IMR-90 (cell line): ENCODE measurements at regions not wholly inside any gene's neighbourhood (a gene's known extent, or its start where the extent isn't known, plus 50 kb on each side); places are given as distances from the start of the nearest gene placed in this dataset.

Experiments used
- ATAC-seq: fragments of 200-7000 bp; cut with Tn5 transposase; 2 replicates; pipeline ENCODE4 v1.9.1; 2020; ENCODE audit warnings: low read depth, mild to moderate bottlenecking, moderate library complexity
- BruUV-seq: library from RNA; stranded (reverse); fragments of 400-500 nt; replicated peaks from 2 replicates; lab custom pipeline; 2021; lab: Mats Ljungman, UMichigan
- CTCF ChIA-PET: fragments of 300-600 bp; formaldehyde crosslinking; extraction: SDS; loops from one replicate; lab custom pipeline; 2021; ENCODE audit warnings: antibody characterized with exemption; lab: Yijun Ruan, JAX
- POLR2A ChIA-PET: fragments of 300-600 bp; sonication (Branson Sonifier 250); formaldehyde crosslinking; loops from one replicate; lab custom pipeline; 2022; ENCODE audit warnings: antibody characterized with exemption; ENCODE audit not compliant: unreplicated experiment; lab: Charles Lee
- DNase-seq: peaks from one replicate; pipeline ENCODE4 v3.0.0; 2013
- H2AFZ ChIP-seq: replicated peaks from 2 replicates; pipeline ENCODE3; 2013; ENCODE audit warnings: low read length, mild to moderate bottlenecking; ENCODE audit not compliant: poor library complexity
- H2AK5ac ChIP-seq: 2 replicates; pipeline ENCODE4 v1.6.1; 2013; ENCODE audit warnings: low read depth, low read length, inconsistent platforms
- H2AK9ac ChIP-seq: replicated peaks from 2 replicates; pipeline ENCODE3; 2013; ENCODE audit warnings: mild to moderate bottlenecking, low read depth, low read length, moderate library complexity; ENCODE audit not compliant: poor library complexity
- H2BK120ac ChIP-seq: 2 replicates; pipeline ENCODE4 v1.6.1; 2013; ENCODE audit warnings: low read depth, low read length, inconsistent platforms
- H2BK15ac ChIP-seq: 3 replicates; pipeline ENCODE4 v1.6.1; 2013; ENCODE audit warnings: low read depth, low read length, inconsistent platforms
- H2BK20ac ChIP-seq: 2 replicates; pipeline ENCODE4 v1.6.1; 2013; ENCODE audit warnings: low read depth, mild to moderate bottlenecking, inconsistent platforms, low read length, moderate library complexity
- H2BK5ac ChIP-seq: 2 replicates; pipeline ENCODE4 v1.6.1; 2013; ENCODE audit warnings: mild to moderate bottlenecking, low read depth, low read length, inconsistent platforms; ENCODE audit not compliant: poor library complexity, severe bottlenecking
- H3K14ac ChIP-seq: replicated peaks from 2 replicates; pipeline ENCODE4 v1.6.1; 2013; ENCODE audit warnings: low read depth, low read length, inconsistent platforms
- H3K18ac ChIP-seq: 2 replicates; pipeline ENCODE4 v1.6.1; 2013; ENCODE audit warnings: low read depth, low read length, control low read depth
- H3K23ac ChIP-seq: 2 replicates; pipeline ENCODE4 v1.6.1; 2013; ENCODE audit warnings: low read depth, low read length, inconsistent platforms
- H3K27ac ChIP-seq: 2 replicates; pipeline ENCODE4 v1.5.1; 2013; ENCODE audit warnings: mild to moderate bottlenecking, control low read depth, low read length; ENCODE audit not compliant: insufficient read depth
- H3K27me3 ChIP-seq: 2 replicates; pipeline ENCODE4 v1.6.1; 2013; ENCODE audit warnings: low read length; ENCODE audit not compliant: control insufficient read depth, insufficient read depth
- H3K36me3 ChIP-seq: 2 replicates; pipeline ENCODE4 v1.6.1; 2013; ENCODE audit warnings: low read length, mixed read lengths; ENCODE audit not compliant: control insufficient read depth, insufficient read depth
- H3K4ac ChIP-seq: 2 replicates; pipeline ENCODE4 v1.6.1; 2013; ENCODE audit warnings: low read depth, low read length, inconsistent platforms
- H3K4me1 ChIP-seq: 2 replicates; pipeline ENCODE4 v1.6.1; 2013; ENCODE audit warnings: low read length, mixed read lengths; ENCODE audit not compliant: control insufficient read depth, insufficient read depth
- H3K4me2 ChIP-seq: 2 replicates; pipeline ENCODE4 v1.6.1; 2013; ENCODE audit warnings: low read depth, mild to moderate bottlenecking, control low read depth, low read length, moderate library complexity
- H3K4me3 ChIP-seq: 2 replicates; pipeline ENCODE4 v1.5.1; 2013; ENCODE audit warnings: low read depth, mild to moderate bottlenecking, control low read depth, low read length, moderate library complexity; ENCODE audit not compliant: insufficient read depth
- H3K56ac ChIP-seq: 2 replicates; pipeline ENCODE4 v1.6.1; 2013; ENCODE audit warnings: low read length, inconsistent platforms; ENCODE audit not compliant: insufficient read depth; ENCODE audit errors: extremely low read depth
- H3K79me1 ChIP-seq, 2 experiments: 2 replicates each; pipeline ENCODE4 v1.6.1; 2013; ENCODE audit warnings: low read length in 2 of 2, inconsistent platforms in 1 of 2, low read depth in 1 of 2
- H3K9ac ChIP-seq: 2 replicates; pipeline ENCODE4 v1.6.1; 2013; ENCODE audit warnings: low read depth, low read length, control low read depth
- H3K9me1 ChIP-seq: 2 replicates; pipeline ENCODE4 v1.6.1; 2013; ENCODE audit warnings: low read length, inconsistent platforms; ENCODE audit not compliant: insufficient read depth
- H3K9me3 ChIP-seq: 2 replicates; pipeline ENCODE4 v1.6.1; 2013; ENCODE audit warnings: low read length; ENCODE audit not compliant: control insufficient read depth, insufficient read depth
- H4K20me1 ChIP-seq: 2 replicates; pipeline ENCODE4 v1.6.1; 2013; ENCODE audit warnings: low read length, inconsistent platforms; ENCODE audit not compliant: insufficient read depth
- H4K5ac ChIP-seq: 2 replicates; pipeline ENCODE4 v1.6.1; 2013; ENCODE audit warnings: mild to moderate bottlenecking, low read depth, low read length, control low read depth
- H4K8ac ChIP-seq, 2 experiments: 2 replicates each; pipeline ENCODE4 v1.6.1; 2013; ENCODE audit warnings: low read depth in 2 of 2, low read length in 2 of 2, control low read depth in 1 of 2, inconsistent platforms in 1 of 2
- H4K91ac ChIP-seq: 2 replicates; pipeline ENCODE4 v1.6.1; 2013; ENCODE audit warnings: low read depth, low read length, inconsistent platforms; ENCODE audit not compliant: insufficient read depth
- FOS ChIP-seq: fragments of 150-350 bp; IDR thresholded peaks from 2 replicates; pipeline ENCODE4 v1.6.1; 2016; ENCODE audit warnings: low read depth, low read length
- MAFK ChIP-seq: IDR thresholded peaks from 2 replicates; pipeline ENCODE4 v1.6.1; 2012; ENCODE audit warnings: low read depth, low read length, improper control_type of control experiment
- MXI1 ChIP-seq: IDR thresholded peaks from 2 replicates; pipeline ENCODE4 v1.6.1; 2012; ENCODE audit warnings: low read depth, mild to moderate bottlenecking, low read length, moderate library complexity, borderline replicate concordance
- NFE2L2 ChIP-seq: fragments of 150-350 bp; IDR thresholded peaks from 2 replicates; pipeline ENCODE4 v1.6.1; 2016; ENCODE audit warnings: low read depth, mild to moderate bottlenecking, low read length
- SMC3 ChIP-seq: fragments of 150-350 bp; IDR thresholded peaks from 2 replicates; pipeline ENCODE4 v1.6.1; 2016; ENCODE audit warnings: low read depth, mild to moderate bottlenecking, antibody characterized with exemption, low read length, moderate library complexity
- WGBS, 2 experiments: methylation state at CpG; one replicate each; pipeline versions ENCODE4 v1.1.5 to v1.1.7; 2013; ENCODE audit warnings: missing lambda C conversion rate in 2 of 2; ENCODE audit not compliant: insufficient read length in 1 of 2; ENCODE audit errors: extremely low coverage in 2 of 2; 5-methylcytosine and 5-hydroxymethylcytosine counted together
- dilution Hi-C: fragments of 300-500 bp; cut with HindIII; formaldehyde crosslinking; loops from one replicate; pipeline ENCODE4 v1.14.3; 2018; ENCODE audit warnings: low sequenced_read_pairs; ENCODE audit not compliant: unreplicated experiment
- in situ Hi-C: fragments of 300-500 bp; cut with MboI; formaldehyde crosslinking; loops from 3 replicates; pipeline ENCODE4 v1.14.3; 2019; ENCODE audit warnings: low sequenced_read_pairs, inconsistent platforms, mixed read lengths
- intact Hi-C: fragments of 100-400 bp; cut with micrococcal nuclease; formaldehyde crosslinking; loops from 2 replicates; pipeline ENCODE4 v1.10.0; 2022
- TF ChIP-seq, protein P1 (sequence below): fragments of 150-350 bp; IDR thresholded peaks from 2 replicates; pipeline ENCODE4 v1.6.1; 2016; ENCODE audit warnings: low read depth, mild to moderate bottlenecking, low read length, moderate library complexity, borderline replicate concordance

DNA sequence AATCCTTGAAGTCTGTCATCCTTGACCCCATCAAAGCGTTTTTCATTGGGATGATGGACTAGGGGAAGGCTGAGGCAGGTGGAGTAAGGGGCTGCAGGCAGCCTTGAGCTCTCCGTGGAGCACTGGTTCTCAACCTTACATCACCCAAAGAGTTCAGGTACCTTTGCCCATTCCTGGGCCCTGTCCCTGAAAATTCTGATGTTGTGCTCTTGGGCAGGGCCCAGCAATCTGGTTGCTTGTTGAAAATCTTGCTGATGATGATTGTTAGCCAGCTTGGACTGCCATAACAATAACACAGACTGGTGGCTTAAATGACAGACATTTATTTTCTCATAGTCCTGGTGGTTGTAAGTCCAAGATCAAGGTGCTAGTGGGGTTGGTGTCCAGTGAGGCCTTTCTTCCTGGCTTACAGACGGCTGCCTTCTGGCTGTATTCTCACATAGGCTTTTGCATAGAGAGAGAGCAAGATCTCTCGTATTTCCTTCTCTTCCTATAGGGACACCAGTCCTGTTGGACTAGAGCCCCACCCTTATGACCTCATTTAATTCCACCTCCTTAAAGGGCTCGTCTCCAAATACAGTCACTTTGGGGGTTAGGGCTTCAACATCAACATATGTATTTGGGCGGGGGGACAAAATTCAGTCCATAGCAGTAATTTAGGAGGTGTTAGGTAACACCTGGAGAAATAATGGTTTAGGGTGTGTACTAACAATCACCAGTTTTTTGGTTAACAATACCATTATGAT lies 104.9 kb downstream of the PLEKHG1 start:
- Histone ChIP-seq H2BK5ac (no peak overlapping the region), H4K91ac (no peak overlapping the region), H3K27me3 (peaks cover 2% of the 10 kb centered on the region; the same call in 1 of the 2 replicates), H2BK20ac (no peak overlapping the region), H4K20me1 (no peaks in the 10 kb centered on the region), H2BK15ac (no peak overlapping the region), H3K4me1 (no peaks in the 10 kb centered on the region), H3K27ac (no peak overlapping the region), H2AFZ (no peak overlapping the region), H4K5ac (no peak overlapping the region), H4K8ac (no peak overlapping the region), H3K9me3 (no peaks in the 10 kb centered on the region), H3K56ac (no peak overlapping the region), H3K36me3 (no peaks in the 10 kb centered on the region), H3K23ac (no peak overlapping the region), H3K18ac (no peak overlapping the region), H3K9ac (no peak overlapping the region), H2AK5ac (no peak overlapping the region), H3K9me1 (no peaks in the 10 kb centered on the region), H2BK120ac (no peak overlapping the region), H3K79me1 (no peaks in the 10 kb centered on the region), H3K4me3 (no peak overlapping the region), H2AK9ac (no peak overlapping the region), H3K14ac (no peak overlapping the region), H3K4ac (no peak overlapping the region), H3K4me2 (no peak overlapping the region)
- BruUV-seq, result no TSS peak
- dilution Hi-C loops, result no loop called here
- in situ Hi-C loops, result no loop called here
- POLR2A ChIA-PET, result interaction anchor here (0.6 kb wide), 1 partner anchor 14 kb away, joined by 3 read pairs; no protein-coding TSS in a partner anchor
- no peak for DNase-seq
- no CpG with 5 or more reads among the region's 6 CpGs for WGBS, 2 experiments
- no peak for ATAC-seq
- TF ChIP-seq MAFK, result no peak
- TF ChIP-seq, protein P1, sequence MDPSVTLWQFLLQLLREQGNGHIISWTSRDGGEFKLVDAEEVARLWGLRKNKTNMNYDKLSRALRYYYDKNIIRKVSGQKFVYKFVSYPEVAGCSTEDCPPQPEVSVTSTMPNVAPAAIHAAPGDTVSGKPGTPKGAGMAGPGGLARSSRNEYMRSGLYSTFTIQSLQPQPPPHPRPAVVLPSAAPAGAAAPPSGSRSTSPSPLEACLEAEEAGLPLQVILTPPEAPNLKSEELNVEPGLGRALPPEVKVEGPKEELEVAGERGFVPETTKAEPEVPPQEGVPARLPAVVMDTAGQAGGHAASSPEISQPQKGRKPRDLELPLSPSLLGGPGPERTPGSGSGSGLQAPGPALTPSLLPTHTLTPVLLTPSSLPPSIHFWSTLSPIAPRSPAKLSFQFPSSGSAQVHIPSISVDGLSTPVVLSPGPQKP, result no peak
- no peak for TF ChIP-seq FOS
- no peak for TF ChIP-seq MXI1
- TF ChIP-seq NFE2L2, result no peak
- TF ChIP-seq SMC3, result no peak
- intact Hi-C loops, result no loop called here
- CTCF ChIA-PET, result no interaction called here
